Fibroblast of lung (primary cell): ENCODE measurements at regions not wholly inside any gene's neighbourhood (a gene's known extent, or its start where the extent isn't known, plus 50 kb on each side); places are given as distances from the start of the nearest gene placed in this dataset.

ENCODE experiments used
- DNase-seq, 2 donors: peaks; one replicate each; pipeline versions ENCODE4 v3.0.0 to v3.0.0-alpha.2; 2010; ENCODE audit warnings: low read depth in 2 of 2
- H2AFZ ChIP-seq: 2 replicates; pipeline ENCODE4 v1.5.1; 2012; ENCODE audit warnings: low read length, control low read depth, inconsistent platforms
- H3K27ac ChIP-seq: 2 replicates; pipeline ENCODE4 v1.5.1; 2011; ENCODE audit warnings: low read length, control low read depth; ENCODE audit not compliant: insufficient read depth
- H3K27me3 ChIP-seq: 2 replicates; pipeline ENCODE4 v1.5.1; 2011; ENCODE audit warnings: mild to moderate bottlenecking, low read length; ENCODE audit not compliant: control insufficient read depth, insufficient read depth
- H3K36me3 ChIP-seq: 2 replicates; pipeline ENCODE4 v1.5.1; 2011; ENCODE audit warnings: low read length; ENCODE audit not compliant: control insufficient read depth, insufficient read depth
- H3K4me1 ChIP-seq: 2 replicates; pipeline ENCODE4 v1.5.1; 2011; ENCODE audit warnings: low read length; ENCODE audit not compliant: control insufficient read depth, insufficient read depth; ENCODE audit errors: extremely low read depth
- H3K4me2 ChIP-seq: 2 replicates; pipeline ENCODE4 v1.5.1; 2011; ENCODE audit warnings: low read length, control low read depth; ENCODE audit not compliant: insufficient read depth; ENCODE audit errors: extremely low read depth
- H3K4me3 ChIP-seq, 4 experiments: fragments of 200-600 bp in 1 of 4; sonication (generic) in 1 of 4; replicated peaks in 1 of 4; 2 replicates each; pipeline ENCODE4 v1.5.1; 2011 to 2016; ENCODE audit warnings: low read length in 4 of 4, low read depth in 3 of 4, mild to moderate bottlenecking in 3 of 4, control low read depth in 2 of 4, inconsistent platforms in 1 of 4, mixed read lengths in 1 of 4; ENCODE audit not compliant: insufficient read depth in 1 of 4; ENCODE audit errors: control extremely low read depth in 1 of 4
- H3K79me2 ChIP-seq: 2 replicates; pipeline ENCODE4 v1.5.1; 2012; ENCODE audit warnings: mild to moderate bottlenecking, low read length, inconsistent platforms; ENCODE audit not compliant: control insufficient read depth, insufficient read depth
- H3K9ac ChIP-seq: 2 replicates; pipeline ENCODE4 v1.5.1; 2011; ENCODE audit warnings: mild to moderate bottlenecking, low read length, control low read depth; ENCODE audit not compliant: insufficient read depth
- H3K9me3 ChIP-seq: 2 replicates; pipeline ENCODE4 v1.5.1; 2012; ENCODE audit warnings: low read depth, low read length; ENCODE audit not compliant: control insufficient read depth, insufficient read depth
- H4K20me1 ChIP-seq: 2 replicates; pipeline ENCODE4 v1.5.1; 2011; ENCODE audit warnings: low read length; ENCODE audit not compliant: control insufficient read depth, insufficient read depth; ENCODE audit errors: extremely low read depth
- EZH2 ChIP-seq: IDR thresholded peaks from 2 replicates; pipeline ENCODE4 v1.5.1; 2012; ENCODE audit warnings: low read length, control low read depth, mild to moderate bottlenecking; ENCODE audit errors: missing control alignments
- TF ChIP-seq, protein P1 (sequence below), 2 donors: IDR thresholded peaks in 1 of 2; conservative IDR thresholded peaks in 1 of 2; 1 replicate in 1 of 2; 2 replicates in 1 of 2; pipeline ENCODE4 v1.5.1; 2011 to 2012; ENCODE audit warnings: low read length in 2 of 2, control low read depth in 1 of 2, inconsistent platforms in 1 of 2, low read depth in 1 of 2, mild to moderate bottlenecking in 1 of 2

DNA sequence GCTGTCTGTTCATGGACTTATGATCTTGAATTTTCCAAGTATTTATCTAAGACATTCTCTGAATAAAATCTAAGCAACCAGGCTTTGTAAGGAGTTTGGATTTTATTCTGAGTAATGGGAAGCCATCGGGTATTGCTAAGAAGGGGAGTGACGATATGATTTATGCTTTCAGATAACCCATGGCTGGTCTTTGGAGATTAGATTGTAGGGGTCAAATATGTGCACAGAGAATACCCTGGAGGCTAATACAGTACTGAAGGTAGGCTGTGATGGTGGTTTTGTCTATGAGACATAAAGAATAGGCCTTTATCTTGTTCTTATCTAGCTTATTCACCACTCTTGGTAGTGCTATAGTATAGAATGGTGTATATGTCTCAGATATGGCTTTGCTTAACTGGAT, 60.0 kb upstream of the C5orf46 start:
- no peak overlapping the region for H3K27ac ChIP-seq
- no peak overlapping the region for H3K4me2 ChIP-seq
- H3K27me3 ChIP-seq = no peaks in the 10 kb centered on the region
- H2AFZ ChIP-seq = no peak overlapping the region
- TF ChIP-seq, protein P1, sequence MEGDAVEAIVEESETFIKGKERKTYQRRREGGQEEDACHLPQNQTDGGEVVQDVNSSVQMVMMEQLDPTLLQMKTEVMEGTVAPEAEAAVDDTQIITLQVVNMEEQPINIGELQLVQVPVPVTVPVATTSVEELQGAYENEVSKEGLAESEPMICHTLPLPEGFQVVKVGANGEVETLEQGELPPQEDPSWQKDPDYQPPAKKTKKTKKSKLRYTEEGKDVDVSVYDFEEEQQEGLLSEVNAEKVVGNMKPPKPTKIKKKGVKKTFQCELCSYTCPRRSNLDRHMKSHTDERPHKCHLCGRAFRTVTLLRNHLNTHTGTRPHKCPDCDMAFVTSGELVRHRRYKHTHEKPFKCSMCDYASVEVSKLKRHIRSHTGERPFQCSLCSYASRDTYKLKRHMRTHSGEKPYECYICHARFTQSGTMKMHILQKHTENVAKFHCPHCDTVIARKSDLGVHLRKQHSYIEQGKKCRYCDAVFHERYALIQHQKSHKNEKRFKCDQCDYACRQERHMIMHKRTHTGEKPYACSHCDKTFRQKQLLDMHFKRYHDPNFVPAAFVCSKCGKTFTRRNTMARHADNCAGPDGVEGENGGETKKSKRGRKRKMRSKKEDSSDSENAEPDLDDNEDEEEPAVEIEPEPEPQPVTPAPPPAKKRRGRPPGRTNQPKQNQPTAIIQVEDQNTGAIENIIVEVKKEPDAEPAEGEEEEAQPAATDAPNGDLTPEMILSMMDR (conservative IDR thresholded peaks at IDR 0.05 in 1 of 2, IDR thresholded peaks at IDR 0.05 in 1 of 2; ENCODE audit: low read depth in 1 of 2, low read length in 2 of 2) = no peak
- TF ChIP-seq EZH2 = no peak
- H3K4me3 ChIP-seq = no peak overlapping the region
- no peaks in the 10 kb centered on the region for H3K4me1 ChIP-seq
- no peak for DNase-seq
- no peaks in the 10 kb centered on the region for H3K36me3 ChIP-seq
- H3K79me2 ChIP-seq = no peaks in the 10 kb centered on the region
- no peaks in the 10 kb centered on the region for H4K20me1 ChIP-seq
- H3K9me3 ChIP-seq = no peaks in the 10 kb centered on the region
- no peak overlapping the region for H3K9ac ChIP-seq

DNA sequence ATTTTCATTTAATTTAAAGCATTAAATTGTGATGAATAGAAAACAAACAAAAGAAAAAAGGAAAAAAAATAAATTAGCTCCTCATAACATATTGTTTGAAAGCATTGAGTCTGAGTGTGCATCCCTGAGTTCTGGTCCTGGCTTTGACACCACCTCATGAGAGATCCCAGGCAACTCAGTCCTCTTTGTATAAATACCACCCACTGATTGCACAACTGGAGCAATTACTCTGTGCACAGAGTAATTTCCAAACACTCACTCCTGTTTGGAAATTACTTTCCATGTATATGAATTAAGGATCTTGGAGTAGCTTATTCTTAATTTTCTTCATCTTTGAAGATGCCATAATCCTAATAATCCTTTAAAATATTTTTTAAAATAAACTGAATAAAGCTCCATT, 59.4 kb upstream of the C5orf46 start:
- no peak overlapping the region for H3K4me3 ChIP-seq
- H4K20me1 ChIP-seq = no peaks in the 10 kb centered on the region
- no peak for DNase-seq
- H3K27ac ChIP-seq = no peak overlapping the region
- no peaks in the 10 kb centered on the region for H3K9me3 ChIP-seq
- H3K27me3 ChIP-seq = no peaks in the 10 kb centered on the region
- no peaks in the 10 kb centered on the region for H3K36me3 ChIP-seq
- H3K9ac ChIP-seq = no peak overlapping the region
- no peak overlapping the region for H2AFZ ChIP-seq
- no peak overlapping the region for H3K4me2 ChIP-seq
- H3K4me1 ChIP-seq = no peaks in the 10 kb centered on the region
- TF ChIP-seq, protein P1 (conservative IDR thresholded peaks at IDR 0.05 in 1 of 2, IDR thresholded peaks at IDR 0.05 in 1 of 2; ENCODE audit: low read depth in 1 of 2, low read length in 2 of 2) = no peak
- TF ChIP-seq EZH2 = no peak
- H3K79me2 ChIP-seq = no peaks in the 10 kb centered on the region

DNA sequence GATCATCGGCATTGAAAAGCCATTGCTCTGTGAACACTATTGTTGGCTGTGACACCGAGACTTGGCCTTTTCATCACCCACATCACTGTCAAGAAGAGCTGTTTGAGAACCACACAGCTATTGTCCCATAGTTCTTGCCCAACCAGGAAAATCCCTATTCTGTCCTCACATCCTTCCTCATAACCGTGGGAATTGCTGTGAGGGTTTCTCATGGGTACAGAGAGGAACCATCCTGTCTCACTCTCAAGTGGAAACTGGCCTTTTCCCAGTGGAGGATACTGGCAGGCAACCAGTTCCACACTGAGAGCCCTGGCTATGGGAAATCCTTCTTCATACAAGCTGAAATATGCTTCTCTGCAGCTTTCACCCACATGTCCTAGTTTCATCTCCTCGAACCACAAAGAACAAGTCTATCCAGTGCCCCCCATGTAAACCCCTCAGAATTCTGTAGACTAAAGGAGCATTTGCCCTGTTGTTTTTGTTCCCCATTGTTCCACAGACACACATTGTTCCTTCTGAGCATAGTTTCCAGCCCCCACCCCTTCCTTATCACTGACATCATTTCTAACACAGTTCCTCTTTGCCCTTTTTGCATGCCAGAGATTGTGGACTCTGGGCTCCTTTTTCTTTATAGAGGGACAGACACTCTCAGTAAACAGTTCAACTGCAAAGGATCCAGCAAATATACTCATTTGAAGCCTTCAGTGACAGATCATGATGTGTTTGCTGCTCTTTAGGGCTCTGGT, 57.8 kb upstream of the C5orf46 start:
- no peaks in the 10 kb centered on the region for H3K9me3 ChIP-seq
- no peaks in the 10 kb centered on the region for H4K20me1 ChIP-seq
- no peaks in the 10 kb centered on the region for H3K79me2 ChIP-seq
- no peak overlapping the region for H3K9ac ChIP-seq
- H3K27ac ChIP-seq = no peak overlapping the region
- H3K4me3 ChIP-seq = no peak overlapping the region
- no peaks in the 10 kb centered on the region for H3K27me3 ChIP-seq
- no peak for DNase-seq
- no peak overlapping the region for H2AFZ ChIP-seq
- H3K4me2 ChIP-seq = no peak overlapping the region
- no peaks in the 10 kb centered on the region for H3K36me3 ChIP-seq
- no peaks in the 10 kb centered on the region for H3K4me1 ChIP-seq
- TF ChIP-seq, protein P1 (conservative IDR thresholded peaks at IDR 0.05 in 1 of 2, IDR thresholded peaks at IDR 0.05 in 1 of 2; ENCODE audit: low read depth in 1 of 2, low read length in 2 of 2) = no peak
- TF ChIP-seq EZH2 = no peak
